Gastroesophageal sphincter (tissue), 3 donors: ENCODE measurements at regions not wholly inside any gene's neighbourhood (a gene's known extent, or its start where the extent isn't known, plus 50 kb on each side); places are given as distances from the start of the nearest gene placed in this dataset.

Experiments used
- CTCF ChIP-seq, 4 experiments: fragments of 200-600 bp in 2 of 4; fragments of 450-650 bp in 2 of 4; sonication (generic) in 1 of 4; IDR thresholded peaks; one replicate each; pipeline ENCODE4 v1.5.1; 2017 to 2019; ENCODE audit warnings: antibody characterized with exemption in 4 of 4, mild to moderate bottlenecking in 2 of 4, moderate library complexity in 2 of 4
- EP300 ChIP-seq: sonication (generic); formaldehyde crosslinking; IDR thresholded peaks from one replicate; pipeline ENCODE4 v1.6.1; 2017; ENCODE audit warnings: antibody characterized with exemption, mild to moderate bottlenecking
- POLR2A ChIP-seq, 2 donors: fragments of 450-650 bp; IDR thresholded peaks; one replicate each; pipeline ENCODE4 v1.6.1; 2017; ENCODE audit warnings: antibody characterized with exemption in 2 of 2, mild to moderate bottlenecking in 2 of 2, moderate library complexity in 1 of 2

- TF ChIP-seq CTCF (IDR thresholded peaks at IDR 0.05) (no peak), EP300 (no peak), POLR2A (IDR thresholded peaks at IDR 0.05) (no peak)
These were observed 658.8 kb downstream of the EDEM1 start for GRCh38 chr3:5846261-5846660.
